ENCODE measurements at regions not wholly inside any gene's neighbourhood (a gene's known extent, or its start where the extent isn't known, plus 50 kb on each side); places are given as distances from the start of the nearest gene placed in this dataset.

GRCh38 chr5:53240661-53241060, 131.1 kb upstream of the MOCS2 start:
- Histone ChIP-seq H3K4me1 (ENCODE audit: control insufficient read depth in 1 of 2, insufficient read depth in 2 of 2, low read length in 2 of 2) (no peaks in the 10 kb centered on the region), H3K9me3 (replicated peaks in 1 of 2; ENCODE audit: control insufficient read depth in 1 of 2, insufficient read depth in 1 of 2, low read length in 2 of 2) (no peaks in the 10 kb centered on the region), H3K27me3 (ENCODE audit: control insufficient read depth in 2 of 2, insufficient read depth in 2 of 2, low read length in 2 of 2) (no peaks in the 10 kb centered on the region), H3K4me2 (replicated peaks; ENCODE audit: extremely low read depth, low read length, poor library complexity, severe bottlenecking) (no peak overlapping the region), H3K79me2 (ENCODE audit: insufficient read depth, low read length) (no peaks in the 10 kb centered on the region), H3K36me3 (replicated peaks in 1 of 2; ENCODE audit: control insufficient read depth in 1 of 2, insufficient read depth in 2 of 2, low read length in 2 of 2) (no peaks in the 10 kb centered on the region), H3K9ac (ENCODE audit: insufficient read depth, low read length, poor library complexity, severe bottlenecking) (no peak overlapping the region), H3K4me3 (replicated peaks in 1 of 3; ENCODE audit: low read depth in 2 of 3, low read length in 3 of 3) (no peak overlapping the region), H4K20me1 (ENCODE audit: insufficient read depth, low read length) (no peaks in the 10 kb centered on the region), H2AFZ (ENCODE audit: insufficient read depth, low read depth, low read length, poor library complexity, severe bottlenecking) (no peak overlapping the region), H3K27ac (ENCODE audit: low read depth in 1 of 2, low read length in 2 of 2) (no peak overlapping the region)
- Mint-ChIP-seq H3K36me3 (no peaks in the 10 kb centered on the region), H3K27me3 (ENCODE audit: low read depth in 3 of 3) (peaks cover 0 to 3% (median 0%) of the 10 kb centered on the region in 3 donors), H3K4me3 (no peak overlapping the region), H3K9me3 (peaks cover 0 to 3% (median 2%) of the 10 kb centered on the region in 7 donors), H3K27ac (no peak overlapping the region), H3K4me1 (no peaks in the 10 kb centered on the region)
- DNase-seq: no peak
- no peak for TF ChIP-seq CTCF (IDR thresholded peaks at IDR 0.05)
- intact Hi-C loops (cut with micrococcal nuclease): no loop called here

DNA sequence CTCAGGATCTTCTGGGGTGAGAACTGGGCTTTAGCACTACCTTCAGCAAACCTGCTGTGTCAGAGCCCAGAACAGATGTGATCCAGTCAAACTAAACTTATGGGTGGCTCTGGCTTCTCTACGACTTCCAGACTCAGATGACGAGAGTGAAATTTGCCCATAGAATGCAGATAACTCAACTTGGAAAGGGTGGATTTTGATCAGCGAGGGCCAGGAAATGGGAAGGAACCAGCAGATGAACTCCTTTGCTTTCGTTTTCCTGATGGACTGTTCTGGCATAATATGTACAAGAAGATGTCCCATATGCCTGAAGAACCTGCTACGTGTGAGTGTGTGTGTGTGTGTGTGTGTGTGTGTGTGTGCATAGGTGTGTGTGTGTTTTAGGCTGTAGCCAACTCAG, 132.0 kb upstream of the MOCS2 start:
- DNase-seq: no peak
- Mint-ChIP-seq H3K4me3 (no peak overlapping the region), H3K27me3 (ENCODE audit: low read depth in 3 of 3) (peaks cover 0 to 3% (median 0%) of the 10 kb centered on the region in 3 donors), H3K27ac (no peak overlapping the region), H3K9me3 (peaks cover 0 to 3% (median 2%) of the 10 kb centered on the region in 7 donors), H3K4me1 (peaks cover 8% of the 10 kb centered on the region), H3K36me3 (no peaks in the 10 kb centered on the region)
- intact Hi-C loops (cut with micrococcal nuclease): no loop called here
- no peak overlapping the region for H2AFZ ChIP-seq (ENCODE audit: insufficient read depth, low read depth, low read length, poor library complexity, severe bottlenecking)
- no peak for TF ChIP-seq CTCF (IDR thresholded peaks at IDR 0.05)
- H3K4me2 ChIP-seq (replicated peaks; ENCODE audit: extremely low read depth, low read length, poor library complexity, severe bottlenecking): no peak overlapping the region
- no peaks in the 10 kb centered on the region for H3K4me1 ChIP-seq (ENCODE audit: control insufficient read depth in 1 of 2, insufficient read depth in 2 of 2, low read length in 2 of 2)
- no peaks in the 10 kb centered on the region for H3K27me3 ChIP-seq (ENCODE audit: control insufficient read depth in 2 of 2, insufficient read depth in 2 of 2, low read length in 2 of 2)
- no peaks in the 10 kb centered on the region for H3K9me3 ChIP-seq (replicated peaks in 1 of 2; ENCODE audit: control insufficient read depth in 1 of 2, insufficient read depth in 1 of 2, low read length in 2 of 2)
- no peaks in the 10 kb centered on the region for H3K79me2 ChIP-seq (ENCODE audit: insufficient read depth, low read length)
- H4K20me1 ChIP-seq (ENCODE audit: insufficient read depth, low read length): no peaks in the 10 kb centered on the region
- 95% methylated on average over 4 of the region's 5 CpGs for WGBS (ENCODE audit: insufficient coverage)
- H3K4me3 ChIP-seq (replicated peaks in 1 of 3; ENCODE audit: low read depth in 2 of 3, low read length in 3 of 3): no peak overlapping the region
- no peaks in the 10 kb centered on the region for H3K36me3 ChIP-seq (replicated peaks in 1 of 2; ENCODE audit: control insufficient read depth in 1 of 2, insufficient read depth in 2 of 2, low read length in 2 of 2)
- no peak overlapping the region for H3K9ac ChIP-seq (ENCODE audit: insufficient read depth, low read length, poor library complexity, severe bottlenecking)
- no peak overlapping the region for H3K27ac ChIP-seq (ENCODE audit: low read depth in 1 of 2, low read length in 2 of 2)

Measured in CD14-positive monocyte (primary cell).